Neural cell (in vitro differentiated cells): ENCODE measurements at regions not wholly inside any gene's neighbourhood (a gene's known extent, or its start where the extent isn't known, plus 50 kb on each side); places are given as distances from the start of the nearest gene placed in this dataset.

Source experiments
- H2AFZ ChIP-seq: fragments of 200-600, 300-800 bp; sonication (generic), shearing (Covaris generic); 2 replicates; pipeline ENCODE4 v1.6.0; 2014; ENCODE audit warnings: low read depth, mild to moderate bottlenecking, antibody characterized with exemption, low read length, moderate library complexity
- H3F3A ChIP-seq: fragments of 200-600 bp; shearing (Covaris generic); 2 replicates; pipeline ENCODE4 v1.6.1; 2016; ENCODE audit warnings: mild to moderate bottlenecking, moderate library complexity, mixed read lengths, antibody characterized with exemption, low read length; ENCODE audit not compliant: insufficient read depth, poor library complexity, severe bottlenecking
- H3K27ac ChIP-seq: fragments of 200-600, 300-800 bp; sonication (generic), shearing (Covaris generic); 2 replicates; pipeline ENCODE4 v1.5.1; 2014; ENCODE audit warnings: mild to moderate bottlenecking, low read length, moderate library complexity
- H3K27me3 ChIP-seq: fragments of 300-800, 200-600 bp; sonication (generic), shearing (Covaris generic); 2 replicates; pipeline ENCODE4 v1.6.0; 2014; ENCODE audit warnings: mild to moderate bottlenecking, low read depth, low read length, moderate library complexity; ENCODE audit not compliant: insufficient read depth
- H3K36me3 ChIP-seq: fragments of 300-800, 200-600 bp; sonication (generic), shearing (Covaris generic); 2 replicates; pipeline ENCODE4 v1.5.1; 2014; ENCODE audit warnings: mild to moderate bottlenecking, antibody characterized with exemption, low read length, moderate library complexity; ENCODE audit not compliant: insufficient read depth
- H3K4me2 ChIP-seq: fragments of 300-800, 200-600 bp; sonication (generic), shearing (Covaris generic); 2 replicates; pipeline ENCODE4 v1.6.0; 2014; ENCODE audit warnings: mild to moderate bottlenecking, low read length
- H3K4me3 ChIP-seq: fragments of 300-800, 200-600 bp; sonication (generic), shearing (Covaris generic); 2 replicates; pipeline ENCODE4 v1.5.1; 2014; ENCODE audit warnings: mild to moderate bottlenecking, low read length, moderate library complexity
- H3K79me2 ChIP-seq: fragments of 200-600 bp; shearing (Covaris generic); replicated peaks from 2 replicates; pipeline ENCODE4 v1.6.0; 2014; ENCODE audit warnings: mild to moderate bottlenecking, low read length, moderate library complexity; ENCODE audit not compliant: insufficient read depth
- H3K9ac ChIP-seq: fragments of 300-800, 200-600 bp; sonication (generic), shearing (Covaris generic); 2 replicates; pipeline ENCODE4 v1.6.1; 2016; ENCODE audit warnings: mild to moderate bottlenecking, low read length, mixed read lengths
- H3K9me2 ChIP-seq: fragments of 200-600 bp; shearing (Covaris generic); 2 replicates; pipeline ENCODE4 v1.6.1; 2016; ENCODE audit warnings: mild to moderate bottlenecking, low read length, mixed read lengths; ENCODE audit not compliant: insufficient read depth
- H3K9me3 ChIP-seq: fragments of 200-600, 300-800 bp; sonication (generic), shearing (Covaris generic); 2 replicates; pipeline ENCODE4 v1.6.1; 2016; ENCODE audit warnings: mild to moderate bottlenecking, mixed run types, low read length, moderate library complexity, mixed read lengths
- H4K20me1 ChIP-seq: fragments of 200-600 bp; shearing (Covaris generic); 2 replicates; pipeline ENCODE4 v1.6.1; 2016; ENCODE audit warnings: mild to moderate bottlenecking, mixed run types; ENCODE audit not compliant: insufficient read depth
- EP300 ChIP-seq: fragments of 450-650 bp; conservative IDR thresholded peaks from 2 replicates; pipeline ENCODE4 v1.6.1; 2014; ENCODE audit warnings: antibody characterized with exemption, mild to moderate bottlenecking, moderate library complexity; ENCODE audit not compliant: poor library complexity, severe bottlenecking
- EZH2 ChIP-seq: fragments of 200-600, 300-800 bp; shearing (Covaris generic), sonication (generic); IDR thresholded peaks from 2 replicates; pipeline ENCODE4 v1.6.1; 2014; ENCODE audit warnings: antibody characterized with exemption, low read length, borderline replicate concordance, mild to moderate bottlenecking; ENCODE audit not compliant: insufficient read depth, poor library complexity, severe bottlenecking
- MXI1 ChIP-seq: fragments of 450-650 bp; conservative IDR thresholded peaks from 2 replicates; pipeline ENCODE4 v1.6.1; 2014; ENCODE audit warnings: antibody characterized with exemption, mild to moderate bottlenecking; ENCODE audit not compliant: poor library complexity, severe bottlenecking
- POLR2AphosphoS5 ChIP-seq: IDR thresholded peaks from 2 replicates; pipeline ENCODE4 v1.6.1; 2012
- RAD21 ChIP-seq: fragments of 450-650 bp; conservative IDR thresholded peaks from 2 replicates; pipeline ENCODE4 v1.6.1; 2014; ENCODE audit warnings: antibody characterized with exemption, mild to moderate bottlenecking, moderate library complexity
- REST ChIP-seq: IDR thresholded peaks from 2 replicates; pipeline ENCODE4 v1.6.1; 2012; ENCODE audit warnings: borderline replicate concordance
- SMC3 ChIP-seq: fragments of 450-650 bp; conservative IDR thresholded peaks from 2 replicates; pipeline ENCODE4 v1.6.1; 2014; ENCODE audit warnings: antibody characterized with exemption, mild to moderate bottlenecking, moderate library complexity; ENCODE audit not compliant: poor library complexity
- TAF1 ChIP-seq: IDR thresholded peaks from 2 replicates; pipeline ENCODE4 v1.6.1; 2012; ENCODE audit warnings: low read depth
- TF ChIP-seq, protein P1 (sequence below): fragments of 450-650 bp; IDR thresholded peaks from 2 replicates; pipeline ENCODE4 v1.5.1; 2014; ENCODE audit warnings: antibody characterized with exemption, mild to moderate bottlenecking, moderate library complexity; ENCODE audit not compliant: poor library complexity, severe bottlenecking

DNA sequence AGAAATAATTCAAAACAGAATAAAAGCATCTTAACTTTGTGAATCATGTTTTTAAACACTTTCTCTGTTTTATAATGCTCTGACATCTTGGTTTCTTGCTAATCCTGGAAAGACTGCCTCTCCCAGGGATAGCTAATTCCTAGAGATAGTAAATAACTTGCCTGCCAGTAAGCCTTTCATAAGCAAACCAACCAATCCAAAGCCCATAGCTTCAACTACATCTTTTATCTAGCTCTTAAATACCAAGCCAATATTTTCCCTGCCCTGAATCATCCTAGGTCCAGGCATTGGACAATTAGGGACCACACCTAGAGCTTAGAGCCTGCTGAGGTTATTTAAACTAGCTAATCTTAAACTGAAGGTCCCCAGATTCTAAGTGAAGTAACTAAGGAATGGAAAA, 223.7 kb upstream of the DIPK2B start:
- Histone ChIP-seq H2AFZ (no peak overlapping the region), H3K27me3 (no peaks in the 10 kb centered on the region), H3K36me3 (no peaks in the 10 kb centered on the region), H3K79me2 (no peaks in the 10 kb centered on the region), H3K9ac (no peak overlapping the region), H3K4me3 (no peak overlapping the region), H3K9me2 (no peaks in the 10 kb centered on the region), H4K20me1 (no peaks in the 10 kb centered on the region), H3K27ac (no peak overlapping the region), H3K4me2 (no peak overlapping the region), H3K9me3 (no peaks in the 10 kb centered on the region), H3F3A (no peaks in the 10 kb centered on the region)
- TF ChIP-seq, protein P1, sequence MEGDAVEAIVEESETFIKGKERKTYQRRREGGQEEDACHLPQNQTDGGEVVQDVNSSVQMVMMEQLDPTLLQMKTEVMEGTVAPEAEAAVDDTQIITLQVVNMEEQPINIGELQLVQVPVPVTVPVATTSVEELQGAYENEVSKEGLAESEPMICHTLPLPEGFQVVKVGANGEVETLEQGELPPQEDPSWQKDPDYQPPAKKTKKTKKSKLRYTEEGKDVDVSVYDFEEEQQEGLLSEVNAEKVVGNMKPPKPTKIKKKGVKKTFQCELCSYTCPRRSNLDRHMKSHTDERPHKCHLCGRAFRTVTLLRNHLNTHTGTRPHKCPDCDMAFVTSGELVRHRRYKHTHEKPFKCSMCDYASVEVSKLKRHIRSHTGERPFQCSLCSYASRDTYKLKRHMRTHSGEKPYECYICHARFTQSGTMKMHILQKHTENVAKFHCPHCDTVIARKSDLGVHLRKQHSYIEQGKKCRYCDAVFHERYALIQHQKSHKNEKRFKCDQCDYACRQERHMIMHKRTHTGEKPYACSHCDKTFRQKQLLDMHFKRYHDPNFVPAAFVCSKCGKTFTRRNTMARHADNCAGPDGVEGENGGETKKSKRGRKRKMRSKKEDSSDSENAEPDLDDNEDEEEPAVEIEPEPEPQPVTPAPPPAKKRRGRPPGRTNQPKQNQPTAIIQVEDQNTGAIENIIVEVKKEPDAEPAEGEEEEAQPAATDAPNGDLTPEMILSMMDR, result no peak
- no peak for TF ChIP-seq REST
- no peak for TF ChIP-seq MXI1
- TF ChIP-seq EP300, result no peak
- no peak for TF ChIP-seq POLR2AphosphoS5
- TF ChIP-seq TAF1, result no peak
- no peak for TF ChIP-seq SMC3
- no peak for TF ChIP-seq RAD21
- no peak for TF ChIP-seq EZH2

- H3K9me2 ChIP-seq, result no peaks in the 10 kb centered on the region
- H3K79me2 ChIP-seq, result no peaks in the 10 kb centered on the region
- no peak overlapping the region for H3K4me3 ChIP-seq
- TF ChIP-seq, protein P1, result no peak
- TF ChIP-seq POLR2AphosphoS5 (no peak), REST (no peak), SMC3 (no peak), EP300 (no peak), EZH2 (no peak), RAD21 (no peak), TAF1 (no peak), MXI1 (no peak)
- no peaks in the 10 kb centered on the region for H3K27me3 ChIP-seq
- H2AFZ ChIP-seq, result no peak overlapping the region
- H3F3A ChIP-seq, result no peaks in the 10 kb centered on the region
- no peaks in the 10 kb centered on the region for H3K9me3 ChIP-seq
- H3K27ac ChIP-seq, result no peak overlapping the region
- no peak overlapping the region for H3K4me2 ChIP-seq
- no peaks in the 10 kb centered on the region for H3K36me3 ChIP-seq
- no peak overlapping the region for H3K9ac ChIP-seq
- H4K20me1 ChIP-seq, result no peaks in the 10 kb centered on the region
These were observed 221.7 kb upstream of the DIPK2B start for GRCh38 chrX:45422216-45422925.
